ENCODE measurements at regions not wholly inside any gene's neighbourhood (a gene's known extent, or its start where the extent isn't known, plus 50 kb on each side); places are given as distances from the start of the nearest gene placed in this dataset.

GRCh38 chr9:106288689-106289088 lies 574.3 kb upstream of the ZNF462 start:
- no peak overlapping the region for H4K5ac ChIP-seq (ENCODE audit: insufficient read length, low read depth, low read length)
- WGBS, 2 experiments (ENCODE audit: extremely low coverage in 1 of 2, insufficient coverage in 1 of 2, insufficient read length in 1 of 2, insufficient replicate concordance in 2 of 2, low coverage in 1 of 2, low lambda C conversion rate in 2 of 2, missing lambda C conversion rate in 1 of 2), result 90% methylated on average over 8 of the region's 8 CpGs; no CpG with 5 or more reads in 1 of the 2 experiments
- no peak overlapping the region for H2AFZ ChIP-seq (ENCODE audit: low read length)
- H3K79me2 ChIP-seq (ENCODE audit: control insufficient read depth in 1 of 2, insufficient read depth in 2 of 2, low read length in 2 of 2), result no peaks in the 10 kb centered on the region
- H3K9me3 ChIP-seq (ENCODE audit: insufficient read depth in 2 of 2, low read depth in 1 of 2, low read length in 1 of 2), result no peaks in the 10 kb centered on the region
- no peak overlapping the region for H2AK5ac ChIP-seq (ENCODE audit: low read depth, low read length)
- H3K27me3 ChIP-seq (replicated peaks in 1 of 4; ENCODE audit: control insufficient read depth in 3 of 4, extremely low read depth in 1 of 4, insufficient read depth in 3 of 4, low read length in 3 of 4), result no peaks in the 10 kb centered on the region
- H3K4me1 ChIP-seq (replicated peaks in 1 of 4; ENCODE audit: control insufficient read depth in 3 of 4, insufficient read depth in 4 of 4, low read length in 3 of 4), result peaks cover 0 to 2% (median 0%) of the 10 kb centered on the region in 4 experiments; a peak in 2 of 7 replicates
- H2BK120ac ChIP-seq (replicated peaks; ENCODE audit: low read depth, low read length), result no peak overlapping the region
- FAIRE-seq (no peak), DNase-seq (ENCODE audit: low read depth in 1 of 2, low spot score in 2 of 2) (no peak)
- no peaks in the 10 kb centered on the region for H3K36me3 ChIP-seq (ENCODE audit: control insufficient read depth in 2 of 4, insufficient read depth in 4 of 4, low read length in 3 of 4)
- no peaks in the 10 kb centered on the region for H3K79me1 ChIP-seq (ENCODE audit: low read depth, low read length)
- no peak overlapping the region for H2BK20ac ChIP-seq (ENCODE audit: low read length)
- no peaks in the 10 kb centered on the region for H3K23me2 ChIP-seq (ENCODE audit: low read depth, low read length)
- TF ChIP-seq RXRA (IDR thresholded peaks at IDR 0.05; ENCODE audit: insufficient read depth, low read depth, low read length) (no peak), ATF2 (IDR thresholded peaks at IDR 0.05; ENCODE audit: low read length) (no peak), NANOG (IDR thresholded peaks at IDR 0.05; ENCODE audit: insufficient read depth, low read depth, low read length, poor library complexity, severe bottlenecking) (no peak)
- H3K56ac ChIP-seq (replicated peaks; ENCODE audit: insufficient read length, low read depth, low read length), result no peak overlapping the region
- no peak overlapping the region for H2BK5ac ChIP-seq (ENCODE audit: low read depth, low read length)
- H3K14ac ChIP-seq (ENCODE audit: insufficient read length), result no peak overlapping the region
- H4K8ac ChIP-seq (ENCODE audit: extremely low read depth, insufficient read depth, low read length), result no peak overlapping the region
- H4K91ac ChIP-seq (replicated peaks; ENCODE audit: insufficient read length, low read length), result no peak overlapping the region
- no peak overlapping the region for H2BK12ac ChIP-seq (ENCODE audit: low read depth, low read length)
- H3K18ac ChIP-seq (ENCODE audit: extremely low read depth, low read length), result no peak overlapping the region
- no peak overlapping the region for H3K4me2 ChIP-seq (ENCODE audit: insufficient read depth in 1 of 2, low read depth in 2 of 2, low read length in 2 of 2)
- H4K20me1 ChIP-seq (replicated peaks in 1 of 2; ENCODE audit: control insufficient read depth in 1 of 2, insufficient read depth in 2 of 2, low read length in 2 of 2), result no peaks in the 10 kb centered on the region
- H2BK15ac ChIP-seq (ENCODE audit: low read length), result no peak overlapping the region
- ChIA-PET CTCF (ENCODE audit: partially characterized antibody) (no interaction called here), POLR2A (ENCODE audit: partially characterized antibody) (no interaction called here)
- no peak overlapping the region for H3K4ac ChIP-seq (replicated peaks; ENCODE audit: insufficient read length, low read depth, low read length)
- no peak overlapping the region for H3K4me3 ChIP-seq (ENCODE audit: extremely low read depth in 1 of 4, insufficient read depth in 2 of 4, low read depth in 3 of 4, low read length in 4 of 4)
- no peak overlapping the region for H3K27ac ChIP-seq (ENCODE audit: low read depth, low read length)
- no peak overlapping the region for H3K9ac ChIP-seq (replicated peaks in 1 of 4; ENCODE audit: extremely low read depth in 1 of 4, low read depth in 3 of 4, low read length in 3 of 4)
- no peak overlapping the region for H3K23ac ChIP-seq (ENCODE audit: insufficient read length)

All from H1 (cell line).